GM18907 (cell line): ENCODE measurements at regions not wholly inside any gene's neighbourhood (a gene's known extent, or its start where the extent isn't known, plus 50 kb on each side); places are given as distances from the start of the nearest gene placed in this dataset.

Source experiments
- ATAC-seq: cut with Tn5 transposase; IDR thresholded peaks from one replicate; pipeline ENCODE4 v1.9.1; 2021; ENCODE audit warnings: mild to moderate bottlenecking, moderate library complexity; ENCODE audit not compliant: unreplicated experiment

- ATAC-seq: no peak
Measured at GRCh38 chr18:22467760-22468553, 50.2 kb upstream of the CTAGE1 start.

GRCh38 chr18:22468554-22468891 lies 50.8 kb upstream of the CTAGE1 start:
- ATAC-seq: no peak

GRCh38 chr18:22469061-22469734 lies 51.5 kb upstream of the CTAGE1 start:
- ATAC-seq: no peak

GRCh38 chr18:22469926-22470247 lies 52.2 kb upstream of the CTAGE1 start:
- ATAC-seq: no peak

GRCh38 chr18:22470248-22471235 lies 52.8 kb upstream of the CTAGE1 start:
- ATAC-seq: no peak

- no peak for ATAC-seq
Measured at GRCh38 chr18:22471546-22472131, 53.9 kb upstream of the CTAGE1 start.

- no peak for ATAC-seq
Measured at GRCh38 chr18:22473366-22473765, 55.7 kb upstream of the CTAGE1 start.

GRCh38 chr18:22475426-22476100 lies 57.8 kb upstream of the CTAGE1 start:
- ATAC-seq: no peak

- no peak for ATAC-seq
Measured at GRCh38 chr18:22477222-22477621, 59.5 kb upstream of the CTAGE1 start.

- ATAC-seq: no peak
Measured at GRCh38 chr18:22482948-22483347, 65.2 kb upstream of the CTAGE1 start.

GRCh38 chr18:22483407-22483806 lies 65.7 kb upstream of the CTAGE1 start:
- ATAC-seq: no peak

GRCh38 chr18:22484471-22484870 lies 66.8 kb upstream of the CTAGE1 start:
- ATAC-seq: no peak

- no peak for ATAC-seq
Measured at GRCh38 chr18:22485808-22486244, 68.1 kb upstream of the CTAGE1 start.

GRCh38 chr18:22486667-22487066 lies 69.0 kb upstream of the CTAGE1 start:
- no peak for ATAC-seq

GRCh38 chr18:22488554-22488953 lies 70.8 kb upstream of the CTAGE1 start:
- no peak for ATAC-seq

GRCh38 chr18:22489704-22490103 lies 72.0 kb upstream of the CTAGE1 start:
- ATAC-seq: no peak

- ATAC-seq: no peak
Measured at GRCh38 chr18:22490429-22490846, 72.7 kb upstream of the CTAGE1 start.

- no peak for ATAC-seq
Measured at GRCh38 chr18:22493255-22493654, 75.5 kb upstream of the CTAGE1 start.

GRCh38 chr18:22493940-22494339 lies 76.2 kb upstream of the CTAGE1 start:
- no peak for ATAC-seq

GRCh38 chr18:22494771-22495170 lies 77.1 kb upstream of the CTAGE1 start:
- no peak for ATAC-seq

- ATAC-seq: no peak
Measured at GRCh38 chr18:22499421-22499820, 81.7 kb upstream of the CTAGE1 start.
